Spleen (tissue), 11 donors: ENCODE measurements at regions not wholly inside any gene's neighbourhood (a gene's known extent, or its start where the extent isn't known, plus 50 kb on each side); places are given as distances from the start of the nearest gene placed in this dataset.

Experiments used
- DNase-seq: peaks from one replicate; pipeline ENCODE4 v3.0.0-alpha.2; 2020
- H3K27ac ChIP-seq, 8 donors: fragments of 200-600 bp; sonication (generic) in 7 of 8; 1 replicate in 4 of 8; 2 replicates in 4 of 8; pipeline versions ENCODE4 v1.5.0 to v1.8.0; 2016 to 2021; ENCODE audit warnings: inconsistent platforms in 4 of 8, mild to moderate bottlenecking in 4 of 8, moderate library complexity in 1 of 8
- H3K27me3 ChIP-seq, 7 donors: fragments of 200-600 bp; sonication (generic) in 6 of 7; replicated peaks in 1 of 7; 1 replicate in 4 of 7; 2 replicates in 3 of 7; pipeline versions ENCODE4 v1.5.0 to v1.8.0; 2016 to 2021; ENCODE audit warnings: inconsistent platforms in 3 of 7, mild to moderate bottlenecking in 1 of 7
- H3K36me3 ChIP-seq, 6 donors: fragments of 200-600 bp; sonication (generic) in 5 of 6; 1 replicate in 4 of 6; 2 replicates in 2 of 6; pipeline versions ENCODE4 v1.5.0 to v1.8.0; 2016 to 2021; ENCODE audit warnings: inconsistent platforms in 2 of 6
- H3K4me1 ChIP-seq, 6 donors: fragments of 200-600 bp; sonication (generic) in 5 of 6; 1 replicate in 3 of 6; 2 replicates in 3 of 6; pipeline versions ENCODE4 v1.5.0 to v1.8.0; 2016 to 2021; ENCODE audit warnings: inconsistent platforms in 3 of 6
- H3K4me3 ChIP-seq, 8 donors: fragments of 200-600 bp; sonication (generic) in 7 of 8; 1 replicate in 4 of 8; 2 replicates in 4 of 8; pipeline versions ENCODE4 v1.5.0 to v1.8.0; 2016 to 2021; ENCODE audit warnings: inconsistent platforms in 4 of 8, mild to moderate bottlenecking in 4 of 8, moderate library complexity in 2 of 8
- H3K9me3 ChIP-seq, 8 donors: fragments of 200-600 bp; sonication (generic) in 7 of 8; 1 replicate in 4 of 8; 2 replicates in 4 of 8; pipeline versions ENCODE4 v1.5.0 to v1.8.0; 2016 to 2021; ENCODE audit warnings: inconsistent platforms in 4 of 8
- CTCF ChIP-seq, 11 experiments: fragments of 200-600 bp in 7 of 11; fragments of 450-650 bp in 4 of 11; sonication (generic) in 4 of 11; IDR thresholded peaks in 8 of 11; conservative IDR thresholded peaks in 3 of 11; 1 replicate in 7 of 11; 2 replicates in 4 of 11; pipeline versions ENCODE4 v1.4.0 to v1.8.0; 2016 to 2021; ENCODE audit warnings: antibody characterized with exemption in 11 of 11, inconsistent platforms in 4 of 11, mild to moderate bottlenecking in 1 of 11
- POLR2A ChIP-seq, 3 donors: fragments of 450-650 bp; IDR thresholded peaks; one replicate each; pipeline ENCODE4 v1.5.1; 2017; ENCODE audit warnings: antibody characterized with exemption in 3 of 3, mild to moderate bottlenecking in 1 of 3
- POLR2AphosphoS5 ChIP-seq, 3 donors: sonication (generic); formaldehyde crosslinking; IDR thresholded peaks; one replicate each; pipeline ENCODE4 v1.5.1; 2017; ENCODE audit warnings: antibody characterized with exemption in 3 of 3
- WGBS, 5 donors: extraction: QIAGEN DNeasy Blood & Tissue Kit in 3 of 5; methylation state at CpG; one replicate each; pipeline versions ENCODE4 v1.1.5 to v1.1.7; 2013 to 2018; 5-methylcytosine and 5-hydroxymethylcytosine counted together
- intact Hi-C: fragments of 100-400 bp; cut with DNase I; formaldehyde crosslinking; loops from one replicate; pipeline ENCODE4 v1.15.0; 2023; ENCODE audit warnings: low total_unique reads
- donor health status: healthy with polysubstance abuse.
- donor health status: DM: no; HTN: no; CAD: no; lungs with moderate emphysema.
- donor health status: DM: no; HTN: no; CAD: no.
- donor health status: Bipolar disorder and iron deficiency.
- donor health status: healthy.
- donor health status: DM: no; HTN: no; CAD: no.
- donor health status: DM: yes; HTN: yes; CAD: no.

GRCh38 chr11:71366076-71366475, 82.1 kb downstream of the DHCR7 start:
- Histone ChIP-seq H3K27ac (no peak overlapping the region), H3K4me1 (no peaks in the 10 kb centered on the region), H3K4me3 (no peak overlapping the region), H3K27me3 (peaks cover 0 to 29% (median 4%) of the 10 kb centered on the region in 7 donors), H3K9me3 (peaks cover 0 to 16% (median 0%) of the 10 kb centered on the region in 8 donors), H3K36me3 (no peaks in the 10 kb centered on the region)
- DNase-seq: no peak
- WGBS, 5 donors: 52 to 61% (median 52%) methylated on average over 6 to 7 of the region's 7 CpGs
- TF ChIP-seq POLR2A (IDR thresholded peaks at IDR 0.05) (no peak), CTCF (IDR thresholded peaks at IDR 0.05 in 8 of 11, conservative IDR thresholded peaks at IDR 0.05 in 3 of 11) (no peak), POLR2AphosphoS5 (IDR thresholded peaks at IDR 0.05) (no peak)
- intact Hi-C loops: no loop called here

DNA sequence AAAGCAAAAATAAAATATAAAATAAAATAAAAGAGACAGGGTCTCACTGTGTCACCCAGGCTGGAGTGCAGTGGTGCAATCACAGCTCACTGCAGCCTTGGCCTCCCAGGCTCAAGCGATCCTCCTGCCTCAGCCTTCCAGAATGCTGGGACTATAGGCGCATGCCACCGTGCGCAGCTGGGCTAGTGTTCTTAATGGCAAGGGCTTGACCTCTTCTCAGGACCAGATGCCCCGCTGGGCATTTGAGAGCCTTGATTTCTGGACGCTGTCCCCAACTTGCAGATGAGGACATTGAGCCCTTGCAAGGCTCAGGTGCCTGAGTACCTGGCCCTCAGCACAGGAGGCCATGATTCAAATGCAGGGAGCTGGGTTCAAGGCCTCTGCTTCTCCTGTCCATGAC, 82.6 kb downstream of the DHCR7 start:
- 86 to 96% (median 91%) methylated on average over 5 to 6 of the region's 6 CpGs for WGBS, 5 donors
- intact Hi-C loops: no loop called here
- H3K4me1 ChIP-seq: no peaks in the 10 kb centered on the region
- H3K9me3 ChIP-seq: peaks cover 0 to 16% (median 0%) of the 10 kb centered on the region in 8 donors
- DNase-seq: no peak
- TF ChIP-seq CTCF (IDR thresholded peaks at IDR 0.05 in 8 of 11, conservative IDR thresholded peaks at IDR 0.05 in 3 of 11) (no peak), POLR2AphosphoS5 (IDR thresholded peaks at IDR 0.05) (no peak), POLR2A (IDR thresholded peaks at IDR 0.05) (no peak)
- no peak overlapping the region for H3K27ac ChIP-seq
- no peak overlapping the region for H3K4me3 ChIP-seq
- no peaks in the 10 kb centered on the region for H3K36me3 ChIP-seq
- peaks cover 0 to 29% (median 4%) of the 10 kb centered on the region in 7 donors for H3K27me3 ChIP-seq

DNA sequence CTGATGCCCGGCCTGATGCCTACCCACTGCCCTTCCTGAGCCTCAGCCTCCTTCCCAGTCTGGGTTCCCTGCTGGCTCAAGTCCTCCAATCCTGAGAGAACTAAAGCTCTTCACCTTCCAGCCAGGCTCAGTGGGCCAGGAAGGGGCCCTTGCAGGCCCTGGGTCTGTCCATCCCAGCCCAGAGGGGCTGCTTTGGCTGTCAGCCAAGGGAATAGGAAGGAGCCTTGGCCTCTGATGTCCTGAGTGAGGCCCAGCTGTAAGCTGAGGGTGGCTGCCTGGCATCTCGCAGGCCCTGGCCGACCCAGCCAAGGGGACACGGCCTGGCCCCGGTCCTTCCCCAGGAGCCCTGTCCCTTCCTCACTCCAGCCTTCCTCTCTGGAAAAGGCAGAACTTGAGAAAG, 83.4 kb downstream of the DHCR7 start:
- H3K4me3 ChIP-seq: no peak overlapping the region
- intact Hi-C loops: no loop called here
- no peaks in the 10 kb centered on the region for H3K36me3 ChIP-seq
- H3K27me3 ChIP-seq: peaks cover 0 to 28% (median 4%) of the 10 kb centered on the region in 7 donors
- no peaks in the 10 kb centered on the region for H3K4me1 ChIP-seq
- no peak overlapping the region for H3K27ac ChIP-seq
- peaks cover 0 to 16% (median 0%) of the 10 kb centered on the region in 8 donors for H3K9me3 ChIP-seq
- 79 to 91% (median 84%) methylated on average over 2 to 5 of the region's 5 CpGs for WGBS, 5 donors
- TF ChIP-seq POLR2AphosphoS5 (IDR thresholded peaks at IDR 0.05) (no peak), CTCF (IDR thresholded peaks at IDR 0.05 in 8 of 11, conservative IDR thresholded peaks at IDR 0.05 in 3 of 11) (no peak), POLR2A (IDR thresholded peaks at IDR 0.05) (no peak)
- no peak for DNase-seq

DNA sequence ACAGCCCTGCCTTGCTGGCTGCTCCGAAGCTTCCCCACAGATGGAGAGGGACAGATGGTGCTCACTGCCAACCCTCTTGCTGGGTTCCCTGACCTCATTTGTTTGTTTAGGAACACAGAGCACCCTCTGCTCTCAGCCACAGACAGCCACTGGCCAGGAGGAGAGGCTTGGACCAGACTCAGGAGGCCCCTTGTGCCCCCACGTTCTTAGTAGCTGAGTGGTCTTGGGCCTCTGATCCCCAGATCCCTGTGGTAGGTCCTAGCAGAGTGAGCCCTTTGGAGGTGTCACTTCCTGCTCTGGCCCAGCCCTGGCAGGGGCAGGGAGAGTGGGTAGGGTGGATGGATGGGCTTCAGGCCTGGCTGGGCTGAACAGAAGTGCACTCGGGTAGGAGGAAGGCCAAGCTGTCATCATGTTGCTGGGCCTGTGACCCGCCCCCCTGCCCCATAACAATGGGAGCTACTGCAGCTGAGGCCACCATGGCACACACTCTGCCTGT, 84.0 kb downstream of the DHCR7 start:
- no peak overlapping the region for H3K4me3 ChIP-seq
- intact Hi-C loops: no loop called here
- peaks cover 0 to 16% (median 0%) of the 10 kb centered on the region in 8 donors for H3K9me3 ChIP-seq
- no peaks in the 10 kb centered on the region for H3K4me1 ChIP-seq
- no peak overlapping the region for H3K27ac ChIP-seq
- H3K27me3 ChIP-seq: peaks cover 0 to 28% (median 4%) of the 10 kb centered on the region in 7 donors
- H3K36me3 ChIP-seq: no peaks in the 10 kb centered on the region
- DNase-seq: no peak
- TF ChIP-seq CTCF (IDR thresholded peaks at IDR 0.05 in 8 of 11, conservative IDR thresholded peaks at IDR 0.05 in 3 of 11): no peak
- WGBS, 5 donors: 56 to 86% (median 68%) methylated on average over 2 to 4 of the region's 4 CpGs
